Upper lobe of right lung (tissue), 1 donor: ENCODE measurements at regions not wholly inside any gene's neighbourhood (a gene's known extent, or its start where the extent isn't known, plus 50 kb on each side); places are given as distances from the start of the nearest gene placed in this dataset.
"Not testable (repeated sequence)": the region's sequence is repeated elsewhere in the genome, so short reads cannot be mapped to it uniquely, and the experiment has no call there.

Experiments used
- ATAC-seq: fragments of 200-7000 bp; cut with Tn5 transposase; one replicate; pipeline ENCODE4 v1.9.1; 2020; ENCODE audit warnings: mild to moderate bottlenecking, moderate library complexity
- DNase-seq: peaks from one replicate; pipeline ENCODE4 v3.0.0-alpha.2; 2020
- H3K27ac ChIP-seq: fragments of 200-600 bp; one replicate; pipeline ENCODE4 v1.8.0; 2022
- H3K27me3 ChIP-seq: fragments of 200-600 bp; one replicate; pipeline ENCODE4 v1.8.0; 2022; ENCODE audit warnings: mild to moderate bottlenecking
- H3K36me3 ChIP-seq: fragments of 200-600 bp; one replicate; pipeline ENCODE4 v1.8.0; 2022
- H3K4me1 ChIP-seq: fragments of 200-600 bp; one replicate; pipeline ENCODE4 v1.8.0; 2022
- H3K4me3 ChIP-seq: fragments of 200-600 bp; one replicate; pipeline ENCODE4 v1.8.0; 2022; ENCODE audit warnings: mild to moderate bottlenecking
- H3K9me3 ChIP-seq: fragments of 200-600 bp; one replicate; pipeline ENCODE4 v1.8.0; 2022
- intact Hi-C: fragments of 100-400 bp; cut with DNase I; formaldehyde crosslinking; loops from one replicate; pipeline ENCODE4 v1.11.0; 2022
- TF ChIP-seq, protein P1 (sequence below): fragments of 200-600 bp; IDR thresholded peaks from one replicate; pipeline ENCODE4 v1.8.0; 2022; ENCODE audit warnings: antibody characterized with exemption
- donor health status: DM: no; HTN: yes; CAD: no; lungs with severe emphysema.

DNA sequence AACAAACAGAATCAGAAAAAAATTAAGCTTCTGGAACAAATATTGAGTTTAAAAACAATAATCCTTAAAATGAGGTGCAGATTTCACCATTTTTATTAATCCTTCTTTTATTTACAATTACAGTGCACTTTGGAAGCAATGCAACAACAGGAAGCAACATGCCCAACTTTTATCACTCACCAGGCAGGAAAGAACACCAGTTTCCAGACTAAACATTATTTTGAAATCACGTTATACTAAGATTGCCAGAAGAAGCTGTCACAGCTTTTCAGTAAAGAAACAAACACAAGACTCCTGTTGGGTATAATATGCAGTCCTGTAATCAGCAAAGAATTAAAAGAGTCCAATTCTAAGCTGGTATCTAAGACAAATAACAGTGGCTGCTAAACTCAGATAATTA is 137.9 kb upstream of the ZC3H15 start:
- Histone ChIP-seq H3K4me3 (no peak overlapping the region), H3K9me3 (no peaks in the 10 kb centered on the region), H3K36me3 (no peaks in the 10 kb centered on the region), H3K4me1 (no peaks in the 10 kb centered on the region), H3K27ac (no peak overlapping the region), H3K27me3 (no peaks in the 10 kb centered on the region)
- intact Hi-C loops: no loop called here
- DNase-seq (no peak), ATAC-seq (no peak)
- TF ChIP-seq, protein P1, sequence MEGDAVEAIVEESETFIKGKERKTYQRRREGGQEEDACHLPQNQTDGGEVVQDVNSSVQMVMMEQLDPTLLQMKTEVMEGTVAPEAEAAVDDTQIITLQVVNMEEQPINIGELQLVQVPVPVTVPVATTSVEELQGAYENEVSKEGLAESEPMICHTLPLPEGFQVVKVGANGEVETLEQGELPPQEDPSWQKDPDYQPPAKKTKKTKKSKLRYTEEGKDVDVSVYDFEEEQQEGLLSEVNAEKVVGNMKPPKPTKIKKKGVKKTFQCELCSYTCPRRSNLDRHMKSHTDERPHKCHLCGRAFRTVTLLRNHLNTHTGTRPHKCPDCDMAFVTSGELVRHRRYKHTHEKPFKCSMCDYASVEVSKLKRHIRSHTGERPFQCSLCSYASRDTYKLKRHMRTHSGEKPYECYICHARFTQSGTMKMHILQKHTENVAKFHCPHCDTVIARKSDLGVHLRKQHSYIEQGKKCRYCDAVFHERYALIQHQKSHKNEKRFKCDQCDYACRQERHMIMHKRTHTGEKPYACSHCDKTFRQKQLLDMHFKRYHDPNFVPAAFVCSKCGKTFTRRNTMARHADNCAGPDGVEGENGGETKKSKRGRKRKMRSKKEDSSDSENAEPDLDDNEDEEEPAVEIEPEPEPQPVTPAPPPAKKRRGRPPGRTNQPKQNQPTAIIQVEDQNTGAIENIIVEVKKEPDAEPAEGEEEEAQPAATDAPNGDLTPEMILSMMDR: no peak

DNA sequence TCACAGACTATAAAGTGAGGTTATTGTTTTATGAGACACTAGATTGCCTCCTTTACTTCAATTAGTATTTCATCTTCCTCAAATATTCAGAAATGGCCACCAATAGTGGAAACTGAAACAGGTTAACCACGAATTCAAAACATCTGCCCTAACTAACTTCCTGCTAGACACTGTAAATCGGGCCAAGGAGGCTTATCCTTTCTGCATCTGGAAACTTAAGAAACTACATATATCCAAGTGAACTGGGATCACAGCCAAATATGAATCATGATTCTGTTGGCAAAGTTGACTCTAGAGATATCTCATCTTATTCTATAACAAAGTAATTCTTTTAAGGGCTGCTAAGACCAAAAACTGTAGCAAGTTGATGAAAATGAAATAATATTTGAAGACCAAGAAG is 136.6 kb upstream of the ZC3H15 start:
- Histone ChIP-seq H3K4me3 (no peak overlapping the region), H3K27ac (no peak overlapping the region), H3K9me3 (no peaks in the 10 kb centered on the region), H3K4me1 (no peaks in the 10 kb centered on the region), H3K36me3 (no peaks in the 10 kb centered on the region), H3K27me3 (no peaks in the 10 kb centered on the region)
- no peak for DNase-seq
- intact Hi-C loops: no loop called here
- TF ChIP-seq, protein P1: no peak
- no peak for ATAC-seq

DNA sequence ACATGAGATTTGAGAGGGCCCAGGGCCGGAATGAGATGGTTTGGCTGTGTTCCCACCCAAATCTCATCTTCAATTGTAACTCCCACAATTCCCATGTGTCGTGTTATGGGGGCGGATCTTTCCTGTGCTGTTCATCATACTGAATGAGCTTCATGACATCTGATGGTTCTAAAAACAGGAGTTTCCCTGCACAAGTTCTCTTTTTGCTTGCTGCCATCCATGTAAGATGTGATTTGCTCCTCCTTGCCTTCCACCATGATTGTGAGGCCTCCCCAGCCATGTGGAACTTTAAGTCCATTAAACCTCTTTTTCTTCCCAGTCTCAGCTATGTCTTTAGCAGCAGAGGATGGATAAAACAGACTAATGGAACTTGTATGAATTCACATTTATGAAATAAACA is 131.9 kb upstream of the ZC3H15 start:
- H3K4me1 ChIP-seq, H3K27ac ChIP-seq, H3K4me3 ChIP-seq, H3K9me3 ChIP-seq, H3K36me3 ChIP-seq, intact Hi-C loops, DNase-seq, ATAC-seq, H3K27me3 ChIP-seq: not testable (repeated sequence)

DNA sequence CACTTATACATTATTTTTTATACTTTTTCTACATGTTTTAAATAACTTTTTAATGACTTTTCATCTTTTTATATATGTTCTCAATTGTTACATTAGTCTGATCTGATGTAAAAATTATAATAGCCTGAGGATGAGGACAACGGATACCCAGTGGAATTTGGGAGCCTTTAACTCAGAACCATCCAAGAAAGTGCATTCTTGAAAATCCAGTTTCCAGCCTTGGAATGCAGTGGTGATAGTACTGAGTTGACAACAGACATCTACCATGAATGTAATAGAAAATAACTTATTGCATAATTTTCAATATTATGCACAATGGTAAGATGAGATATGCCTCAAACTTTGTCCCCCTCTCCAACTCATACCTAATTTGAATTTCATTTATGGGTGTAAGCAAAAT is 120.7 kb upstream of the ZC3H15 start:
- Histone ChIP-seq H3K27ac (no peak overlapping the region), H3K9me3 (no peaks in the 10 kb centered on the region), H3K4me3 (no peak overlapping the region), H3K4me1 (no peaks in the 10 kb centered on the region), H3K27me3 (no peaks in the 10 kb centered on the region), H3K36me3 (no peaks in the 10 kb centered on the region)
- ATAC-seq (no peak), DNase-seq (no peak)
- intact Hi-C loops: no loop called here
- TF ChIP-seq, protein P1: no peak

DNA sequence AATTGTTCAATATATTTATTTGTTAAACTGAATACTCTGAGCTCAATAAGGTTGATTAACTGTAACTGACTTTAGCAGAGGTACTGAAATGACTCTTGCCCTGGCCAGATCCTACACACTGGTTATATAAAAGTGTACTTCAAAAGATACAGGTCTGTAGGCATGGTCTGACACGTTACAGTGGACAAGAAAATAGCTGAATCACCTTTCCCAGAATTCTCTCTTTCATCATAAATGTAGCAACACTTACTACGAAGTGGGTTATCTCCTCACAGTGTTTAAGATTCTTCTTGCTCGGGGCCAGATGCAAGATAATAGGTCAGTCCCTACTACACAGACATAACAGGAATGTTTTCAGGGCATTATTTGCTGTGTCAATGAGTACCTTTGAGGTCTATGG is 107.0 kb upstream of the ZC3H15 start:
- TF ChIP-seq, protein P1: no peak
- intact Hi-C loops: no loop called here

DNA sequence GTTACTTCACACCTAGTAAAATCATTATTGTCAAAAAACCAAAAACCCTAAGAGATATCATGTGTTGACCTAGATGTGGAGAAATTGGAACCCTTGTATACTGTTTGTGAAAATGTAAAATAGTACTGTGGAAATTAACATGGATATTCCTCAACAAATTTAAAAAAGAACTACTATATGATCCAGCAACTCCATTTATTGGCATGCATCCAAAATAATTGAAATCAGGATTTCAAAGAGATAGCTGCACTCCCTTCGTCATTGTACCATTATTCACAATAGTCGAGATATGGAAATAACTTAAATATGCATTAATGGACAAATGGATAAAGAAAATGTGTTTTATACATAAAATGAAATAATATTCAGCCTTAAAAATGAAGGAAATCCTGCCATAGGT is 105.3 kb upstream of the ZC3H15 start:
- intact Hi-C loops: no loop called here
- Histone ChIP-seq H3K4me1 (no peaks in the 10 kb centered on the region), H3K9me3 (no peaks in the 10 kb centered on the region), H3K36me3 (no peaks in the 10 kb centered on the region), H3K27me3 (no peaks in the 10 kb centered on the region), H3K27ac (no peak overlapping the region), H3K4me3 (no peak overlapping the region)
- no peak for ATAC-seq
- TF ChIP-seq, protein P1: no peak
- DNase-seq: no peak

More for the DNA sequence above, 107.0 kb upstream of the ZC3H15 start:
- no peaks in the 10 kb centered on the region for H3K36me3 ChIP-seq
- H3K4me3 ChIP-seq: no peak overlapping the region
- ATAC-seq (no peak), DNase-seq (no peak)
- H3K27me3 ChIP-seq: no peaks in the 10 kb centered on the region
- H3K9me3 ChIP-seq: peaks cover 3% of the 10 kb centered on the region
- no peaks in the 10 kb centered on the region for H3K4me1 ChIP-seq
- H3K27ac ChIP-seq: no peak overlapping the region
